ENCODE measurements at regions not wholly inside any gene's neighbourhood (a gene's known extent, or its start where the extent isn't known, plus 50 kb on each side); places are given as distances from the start of the nearest gene placed in this dataset.

GRCh38 chr2:67625178-67625577, 228.0 kb downstream of the ETAA1 start:
- TF ChIP-seq REST (IDR thresholded peaks at IDR 0.05) (no peak), EGR1 (IDR thresholded peaks at IDR 0.05; ENCODE audit: low read depth in 2 of 2) (no peak), RAD21 (IDR thresholded peaks at IDR 0.05) (no peak), TAF1 (conservative IDR thresholded peaks at IDR 0.05) (no peak), YY1 (IDR thresholded peaks at IDR 0.05) (no peak)
- TF ChIP-seq, protein P1, sequence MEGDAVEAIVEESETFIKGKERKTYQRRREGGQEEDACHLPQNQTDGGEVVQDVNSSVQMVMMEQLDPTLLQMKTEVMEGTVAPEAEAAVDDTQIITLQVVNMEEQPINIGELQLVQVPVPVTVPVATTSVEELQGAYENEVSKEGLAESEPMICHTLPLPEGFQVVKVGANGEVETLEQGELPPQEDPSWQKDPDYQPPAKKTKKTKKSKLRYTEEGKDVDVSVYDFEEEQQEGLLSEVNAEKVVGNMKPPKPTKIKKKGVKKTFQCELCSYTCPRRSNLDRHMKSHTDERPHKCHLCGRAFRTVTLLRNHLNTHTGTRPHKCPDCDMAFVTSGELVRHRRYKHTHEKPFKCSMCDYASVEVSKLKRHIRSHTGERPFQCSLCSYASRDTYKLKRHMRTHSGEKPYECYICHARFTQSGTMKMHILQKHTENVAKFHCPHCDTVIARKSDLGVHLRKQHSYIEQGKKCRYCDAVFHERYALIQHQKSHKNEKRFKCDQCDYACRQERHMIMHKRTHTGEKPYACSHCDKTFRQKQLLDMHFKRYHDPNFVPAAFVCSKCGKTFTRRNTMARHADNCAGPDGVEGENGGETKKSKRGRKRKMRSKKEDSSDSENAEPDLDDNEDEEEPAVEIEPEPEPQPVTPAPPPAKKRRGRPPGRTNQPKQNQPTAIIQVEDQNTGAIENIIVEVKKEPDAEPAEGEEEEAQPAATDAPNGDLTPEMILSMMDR (IDR thresholded peaks at IDR 0.05; ENCODE audit: low read depth, low read length, missing input control), result no peak
- TF ChIP-seq, protein P2, sequence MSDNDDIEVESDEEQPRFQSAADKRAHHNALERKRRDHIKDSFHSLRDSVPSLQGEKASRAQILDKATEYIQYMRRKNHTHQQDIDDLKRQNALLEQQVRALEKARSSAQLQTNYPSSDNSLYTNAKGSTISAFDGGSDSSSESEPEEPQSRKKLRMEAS (IDR thresholded peaks at IDR 0.05), result no peak
